Sigmoid colon (tissue), 6 donors: ENCODE measurements at regions not wholly inside any gene's neighbourhood (a gene's known extent, or its start where the extent isn't known, plus 50 kb on each side); places are given as distances from the start of the nearest gene placed in this dataset.

Source experiments
- DNase-seq: peaks from one replicate; pipeline ENCODE4 v3.0.0-alpha.2; 2019
- H3K27ac ChIP-seq, 4 donors: fragments of 200-600 bp; sonication (generic); one replicate each; pipeline ENCODE4 v1.5.1; 2016 to 2019; ENCODE audit warnings: mild to moderate bottlenecking in 1 of 4
- H3K27me3 ChIP-seq, 3 donors: fragments of 200-600 bp; sonication (generic); one replicate each; pipeline ENCODE4 v1.5.1; 2019; ENCODE audit warnings: mild to moderate bottlenecking in 1 of 3
- H3K36me3 ChIP-seq, 4 donors: fragments of 200-600 bp; sonication (generic); one replicate each; pipeline ENCODE4 v1.5.1; 2016 to 2019
- H3K4me1 ChIP-seq, 4 donors: fragments of 200-600 bp; sonication (generic); one replicate each; pipeline ENCODE4 v1.5.1; 2017 to 2019
- H3K4me3 ChIP-seq, 4 donors: fragments of 200-600 bp; sonication (generic); one replicate each; pipeline ENCODE4 v1.5.1; 2017 to 2019; ENCODE audit warnings: mild to moderate bottlenecking in 2 of 4, moderate library complexity in 1 of 4
- H3K9me3 ChIP-seq, 4 donors: fragments of 200-600 bp in 3 of 4; sonication (generic) in 3 of 4; one replicate each; pipeline versions ENCODE4 v1.5.1 to v1.6.1; 2013 to 2019
- EP300 ChIP-seq, 4 donors: sonication (generic); formaldehyde crosslinking; IDR thresholded peaks; one replicate each; pipeline ENCODE4 v1.6.1; 2017; ENCODE audit warnings: antibody characterized with exemption in 4 of 4
- POLR2A ChIP-seq, 2 donors: fragments of 450-650 bp; IDR thresholded peaks; one replicate each; pipeline ENCODE4 v1.6.1; 2016; ENCODE audit warnings: antibody characterized with exemption in 2 of 2, mild to moderate bottlenecking in 2 of 2, moderate library complexity in 2 of 2
- POLR2AphosphoS5 ChIP-seq, 4 donors: sonication (generic); formaldehyde crosslinking; IDR thresholded peaks; one replicate each; pipeline ENCODE4 v1.6.1; 2017; ENCODE audit warnings: antibody characterized with exemption in 4 of 4
- WGBS, 2 donors: extraction: QIAGEN DNeasy Blood & Tissue Kit; methylation state at CpG; one replicate each; pipeline ENCODE4 v1.1.7; 2013; 5-methylcytosine and 5-hydroxymethylcytosine counted together
- intact Hi-C: fragments of 100-400 bp; cut with DNase I; formaldehyde crosslinking; loops from one replicate; pipeline ENCODE4 v1.15.1; 2023
- TF ChIP-seq, protein P1 (sequence below), 4 experiments: fragments of 450-650 bp in 3 of 4; fragments of 200-600 bp in 1 of 4; IDR thresholded peaks; one replicate each; pipeline ENCODE4 v1.5.1; 2016 to 2019; ENCODE audit warnings: antibody characterized with exemption in 4 of 4, mild to moderate bottlenecking in 3 of 4, moderate library complexity in 2 of 4
- donor health status: healthy with polysubstance abuse.
- donor health status: healthy.

DNA sequence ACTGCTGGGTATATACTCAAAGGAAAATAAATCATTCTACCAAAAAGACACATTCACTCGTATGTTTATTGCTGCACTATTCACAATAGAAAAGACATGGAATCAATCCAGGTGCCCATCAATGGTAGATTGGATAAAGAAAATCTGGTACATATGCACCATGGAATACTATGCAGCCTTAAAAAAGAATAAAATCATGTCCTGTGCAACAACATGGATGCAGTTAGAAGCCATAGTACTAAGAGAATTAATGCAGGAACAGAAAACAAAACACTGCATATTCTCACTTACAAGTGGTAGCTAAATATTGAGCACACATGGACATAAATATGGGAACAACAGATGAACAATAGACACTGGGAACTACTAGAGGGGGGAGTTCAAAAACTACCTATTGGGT lies 96.3 kb downstream of the FAM76B start:
- H3K4me3 ChIP-seq, result no peak overlapping the region
- WGBS, 2 donors, result 21 to 38% methylated on average over 1 of the region's 1 CpG
- intact Hi-C loops, result no loop called here
- no peaks in the 10 kb centered on the region for H3K9me3 ChIP-seq
- H3K36me3 ChIP-seq, result no peaks in the 10 kb centered on the region
- TF ChIP-seq POLR2AphosphoS5 (IDR thresholded peaks at IDR 0.05), result no peak
- TF ChIP-seq POLR2A (IDR thresholded peaks at IDR 0.05), result no peak
- TF ChIP-seq, protein P1, sequence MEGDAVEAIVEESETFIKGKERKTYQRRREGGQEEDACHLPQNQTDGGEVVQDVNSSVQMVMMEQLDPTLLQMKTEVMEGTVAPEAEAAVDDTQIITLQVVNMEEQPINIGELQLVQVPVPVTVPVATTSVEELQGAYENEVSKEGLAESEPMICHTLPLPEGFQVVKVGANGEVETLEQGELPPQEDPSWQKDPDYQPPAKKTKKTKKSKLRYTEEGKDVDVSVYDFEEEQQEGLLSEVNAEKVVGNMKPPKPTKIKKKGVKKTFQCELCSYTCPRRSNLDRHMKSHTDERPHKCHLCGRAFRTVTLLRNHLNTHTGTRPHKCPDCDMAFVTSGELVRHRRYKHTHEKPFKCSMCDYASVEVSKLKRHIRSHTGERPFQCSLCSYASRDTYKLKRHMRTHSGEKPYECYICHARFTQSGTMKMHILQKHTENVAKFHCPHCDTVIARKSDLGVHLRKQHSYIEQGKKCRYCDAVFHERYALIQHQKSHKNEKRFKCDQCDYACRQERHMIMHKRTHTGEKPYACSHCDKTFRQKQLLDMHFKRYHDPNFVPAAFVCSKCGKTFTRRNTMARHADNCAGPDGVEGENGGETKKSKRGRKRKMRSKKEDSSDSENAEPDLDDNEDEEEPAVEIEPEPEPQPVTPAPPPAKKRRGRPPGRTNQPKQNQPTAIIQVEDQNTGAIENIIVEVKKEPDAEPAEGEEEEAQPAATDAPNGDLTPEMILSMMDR (IDR thresholded peaks at IDR 0.05), result no peak
- no peak for TF ChIP-seq EP300 (IDR thresholded peaks at IDR 0.05)
- no peaks in the 10 kb centered on the region for H3K27me3 ChIP-seq
- H3K27ac ChIP-seq, result no peak overlapping the region
- no peak for DNase-seq
- peaks cover 0 to 3% (median 0%) of the 10 kb centered on the region in 4 donors for H3K4me1 ChIP-seq

DNA sequence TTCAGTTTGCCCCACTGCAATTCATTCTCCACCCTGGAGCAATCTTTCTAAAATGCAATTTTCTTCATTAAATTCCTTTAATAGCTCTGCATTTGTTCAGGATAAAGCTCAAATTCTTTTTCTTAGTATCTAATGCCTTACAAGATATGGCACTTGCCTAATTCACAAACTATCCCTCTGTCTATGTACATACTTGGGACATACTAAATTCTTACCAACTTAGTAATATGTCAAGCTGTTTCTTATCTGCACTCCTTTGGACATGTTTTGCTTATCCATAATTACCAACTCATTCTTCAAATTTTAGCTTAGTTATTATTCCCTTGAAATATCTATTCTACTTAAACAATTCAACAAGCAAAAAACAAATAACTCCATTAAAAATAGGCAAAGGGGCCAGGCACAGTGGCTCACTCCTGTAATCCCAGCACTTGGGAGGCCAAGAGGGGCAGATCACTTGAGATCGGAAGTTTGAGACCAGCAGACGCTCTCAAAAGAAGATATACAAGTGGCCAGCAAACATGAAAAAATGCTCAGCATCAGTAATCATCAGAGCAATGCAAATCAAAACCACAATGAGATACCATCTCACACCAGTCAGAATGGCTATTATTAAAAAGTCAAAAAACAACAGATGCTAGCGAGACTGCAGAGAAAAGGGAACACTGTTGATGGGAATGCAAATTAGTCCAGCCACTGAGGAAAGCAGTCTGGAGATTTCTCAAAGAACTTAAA lies 96.9 kb downstream of the FAM76B start:
- H3K9me3 ChIP-seq, result no peaks in the 10 kb centered on the region
- TF ChIP-seq POLR2AphosphoS5 (IDR thresholded peaks at IDR 0.05), result no peak
- TF ChIP-seq, protein P1 (IDR thresholded peaks at IDR 0.05), result no peak
- intact Hi-C loops, result no loop called here

DNA sequence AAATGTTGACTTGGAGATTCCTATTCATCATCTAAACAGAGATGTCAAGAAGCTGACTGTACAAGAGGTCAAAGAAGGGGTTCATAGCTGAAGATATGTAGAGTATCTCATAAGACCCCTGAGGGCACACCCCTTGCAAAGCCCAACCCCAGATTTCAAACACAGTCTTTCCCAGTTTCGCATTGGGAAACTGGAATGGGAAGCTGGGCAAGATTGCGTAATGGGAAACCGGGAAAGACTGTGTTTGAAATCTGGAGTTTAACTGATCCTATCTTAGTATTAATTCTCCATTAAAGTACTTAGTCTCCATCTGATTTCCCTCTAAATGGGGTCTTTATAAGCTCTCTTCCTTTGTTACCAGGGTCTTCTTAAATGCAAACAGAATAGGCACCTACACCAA lies 99.5 kb downstream of the FAM76B start:
- H3K27me3 ChIP-seq, result no peaks in the 10 kb centered on the region
- TF ChIP-seq POLR2A (IDR thresholded peaks at IDR 0.05) (no peak), POLR2AphosphoS5 (IDR thresholded peaks at IDR 0.05) (no peak), EP300 (IDR thresholded peaks at IDR 0.05) (no peak)
- TF ChIP-seq, protein P1 (IDR thresholded peaks at IDR 0.05), result no peak

More for the DNA sequence above, 96.9 kb downstream of the FAM76B start:
- H3K4me1 ChIP-seq, result peaks cover 0 to 3% (median 0%) of the 10 kb centered on the region in 4 donors
- H3K27ac ChIP-seq, result no peak overlapping the region
- WGBS, 2 donors, result 62 to 83% methylated on average over 3 of the region's 3 CpGs
- no peak for DNase-seq
- H3K27me3 ChIP-seq, result no peaks in the 10 kb centered on the region
- H3K4me3 ChIP-seq, result no peak overlapping the region
- H3K36me3 ChIP-seq, result no peaks in the 10 kb centered on the region

DNA sequence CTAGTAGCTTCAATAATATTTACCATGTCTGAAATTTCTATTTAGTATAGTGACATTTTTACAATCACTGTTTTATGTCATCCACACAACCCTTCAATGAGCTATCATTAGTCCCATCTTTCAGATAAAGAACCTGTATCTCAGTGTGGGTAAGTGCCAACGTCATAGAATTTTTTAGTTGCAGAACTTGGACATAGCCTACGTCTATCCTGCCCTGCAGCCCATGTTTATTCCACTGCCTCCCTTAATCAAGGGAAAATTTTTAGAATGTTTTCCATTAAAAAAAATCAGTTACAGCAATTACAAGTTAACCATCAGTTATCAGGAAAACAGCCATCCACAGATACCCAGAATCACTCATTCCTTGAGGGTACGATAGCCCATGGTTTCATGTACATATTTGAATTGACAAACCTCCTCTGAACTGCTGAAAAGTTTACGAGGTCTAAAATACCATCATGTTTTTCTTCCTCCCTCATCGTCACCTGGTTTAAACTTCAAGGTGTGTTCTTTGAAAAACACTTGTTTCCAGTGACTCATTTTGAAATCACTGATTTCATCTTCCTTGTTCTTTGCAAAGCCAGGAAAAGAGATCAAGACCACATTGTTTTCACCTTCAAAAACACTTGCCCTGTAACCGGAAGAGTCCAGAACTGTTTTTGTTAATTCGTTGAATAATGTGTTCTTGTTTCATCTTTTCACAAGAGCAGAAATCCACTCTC lies 100.9 kb downstream of the FAM76B start:
- peak overlapping the region in 1 of 4 donors; percentile 22 for H3K27ac ChIP-seq
- no peaks in the 10 kb centered on the region for H3K27me3 ChIP-seq
- DNase-seq, result no peak
- H3K4me1 ChIP-seq, result no peaks in the 10 kb centered on the region
- intact Hi-C loops, result no loop called here
- no peak for TF ChIP-seq EP300 (IDR thresholded peaks at IDR 0.05)
- no peak for TF ChIP-seq POLR2A (IDR thresholded peaks at IDR 0.05)
- no peak for TF ChIP-seq POLR2AphosphoS5 (IDR thresholded peaks at IDR 0.05)
- TF ChIP-seq, protein P1 (IDR thresholded peaks at IDR 0.05), result no peak
- H3K9me3 ChIP-seq, result no peaks in the 10 kb centered on the region
- H3K4me3 ChIP-seq, result no peak overlapping the region
- no peaks in the 10 kb centered on the region for H3K36me3 ChIP-seq
- WGBS, 2 donors, result 40 to 58% methylated on average over 7 of the region's 7 CpGs

More for the DNA sequence above, 99.5 kb downstream of the FAM76B start:
- intact Hi-C loops, result no loop called here
- no peak for DNase-seq
- Histone ChIP-seq H3K27ac (no peak overlapping the region), H3K9me3 (no peaks in the 10 kb centered on the region), H3K4me3 (no peak overlapping the region), H3K4me1 (no peaks in the 10 kb centered on the region), H3K36me3 (no peaks in the 10 kb centered on the region)
- 93 to 94% methylated on average over 3 of the region's 3 CpGs for WGBS, 2 donors
